ENCODE measurements at regions not wholly inside any gene's neighbourhood (a gene's known extent, or its start where the extent isn't known, plus 50 kb on each side); places are given as distances from the start of the nearest gene placed in this dataset.
A peak's percentile ranks its signal among the peaks of the same experiment; 100 is the strongest.
"Not testable (repeated sequence)": the region's sequence is repeated elsewhere in the genome, so short reads cannot be mapped to it uniquely, and the experiment has no call there.

DNA sequence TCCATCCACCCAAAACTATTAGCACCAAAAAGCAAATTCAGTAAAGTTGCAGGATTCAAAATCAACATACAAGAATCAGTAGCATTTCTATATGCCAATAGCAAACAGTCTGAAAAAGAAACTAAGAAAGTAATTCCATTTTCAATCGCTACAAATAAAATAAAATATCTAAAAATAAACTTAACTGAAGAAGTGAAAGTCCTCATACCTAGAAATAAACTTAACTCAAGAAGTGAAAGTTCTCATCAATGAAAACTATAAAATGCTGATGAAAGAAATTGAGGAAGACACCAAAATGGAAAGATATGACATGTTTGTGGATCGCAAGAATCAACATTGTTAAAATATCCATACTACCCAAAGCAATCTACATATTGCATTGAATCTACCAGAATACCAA, 103.0 kb upstream of the ARID1B start:
- no peak for DNase-seq (ENCODE audit: low spot score)
- Histone ChIP-seq H3K27me3 (no peaks in the 10 kb centered on the region), H3F3A (ENCODE audit: low read depth) (no peaks in the 10 kb centered on the region), H4K20me1 (ENCODE audit: low read depth) (no peaks in the 10 kb centered on the region), H3K9me3 (ENCODE audit: low read depth) (peaks cover 13% of the 10 kb centered on the region), H3K27ac (no peak overlapping the region), H3K9ac (no peak overlapping the region), H3K4me1 (no peaks in the 10 kb centered on the region), H3K79me2 (ENCODE audit: low read depth) (no peaks in the 10 kb centered on the region), H3K4me3 (no peak overlapping the region), H3K36me3 (no peaks in the 10 kb centered on the region), H3K4me2 (no peak overlapping the region), H2AFZ (replicated peaks) (no peak overlapping the region)
- no peak for TF ChIP-seq EZH2 (IDR thresholded peaks at IDR 0.05)
- TF ChIP-seq, protein P1, sequence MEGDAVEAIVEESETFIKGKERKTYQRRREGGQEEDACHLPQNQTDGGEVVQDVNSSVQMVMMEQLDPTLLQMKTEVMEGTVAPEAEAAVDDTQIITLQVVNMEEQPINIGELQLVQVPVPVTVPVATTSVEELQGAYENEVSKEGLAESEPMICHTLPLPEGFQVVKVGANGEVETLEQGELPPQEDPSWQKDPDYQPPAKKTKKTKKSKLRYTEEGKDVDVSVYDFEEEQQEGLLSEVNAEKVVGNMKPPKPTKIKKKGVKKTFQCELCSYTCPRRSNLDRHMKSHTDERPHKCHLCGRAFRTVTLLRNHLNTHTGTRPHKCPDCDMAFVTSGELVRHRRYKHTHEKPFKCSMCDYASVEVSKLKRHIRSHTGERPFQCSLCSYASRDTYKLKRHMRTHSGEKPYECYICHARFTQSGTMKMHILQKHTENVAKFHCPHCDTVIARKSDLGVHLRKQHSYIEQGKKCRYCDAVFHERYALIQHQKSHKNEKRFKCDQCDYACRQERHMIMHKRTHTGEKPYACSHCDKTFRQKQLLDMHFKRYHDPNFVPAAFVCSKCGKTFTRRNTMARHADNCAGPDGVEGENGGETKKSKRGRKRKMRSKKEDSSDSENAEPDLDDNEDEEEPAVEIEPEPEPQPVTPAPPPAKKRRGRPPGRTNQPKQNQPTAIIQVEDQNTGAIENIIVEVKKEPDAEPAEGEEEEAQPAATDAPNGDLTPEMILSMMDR (IDR thresholded peaks at IDR 0.05): no peak
- no peak for TF ChIP-seq EZH2phosphoT487 (IDR thresholded peaks at IDR 0.05)
- H3K4me1 Mint-ChIP-seq: no peaks in the 10 kb centered on the region
- peaks cover 4% of the 10 kb centered on the region for H3K27me3 Mint-ChIP-seq (ENCODE audit: insufficient read depth, low read depth)
- no peaks in the 10 kb centered on the region for H3K36me3 Mint-ChIP-seq
- H3K4me3 Mint-ChIP-seq: no peak overlapping the region
- H3K27ac Mint-ChIP-seq: no peak overlapping the region
- H3K9me3 Mint-ChIP-seq: peaks cover 31% of the 10 kb centered on the region

DNA sequence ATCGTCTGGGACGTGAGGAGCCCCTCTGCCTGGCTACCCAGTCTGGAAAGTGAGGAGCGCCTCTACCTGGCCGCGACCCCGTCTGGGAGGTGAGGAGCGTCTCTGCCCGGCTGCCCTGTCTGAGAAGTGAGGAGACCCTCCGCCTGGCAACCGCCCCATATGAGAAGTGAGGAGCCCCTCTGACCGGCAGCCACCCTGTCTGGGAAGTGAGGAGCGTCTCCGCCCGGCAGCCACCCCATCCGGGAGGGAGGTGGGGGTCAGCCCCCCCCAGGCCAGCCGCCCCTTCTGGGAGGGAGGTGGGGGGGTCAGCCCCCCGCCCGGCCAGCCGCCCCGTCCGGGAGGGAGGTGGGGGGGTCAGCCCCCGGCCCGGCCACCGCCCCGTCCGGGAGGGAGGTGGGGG, 107.1 kb upstream of the ARID1B start:
- not testable (repeated sequence) for H3K4me1 Mint-ChIP-seq; H3K4me1 ChIP-seq; H3K4me2 ChIP-seq; H3K4me3 ChIP-seq; H3K79me2 ChIP-seq (ENCODE audit: low read depth); H3K36me3 ChIP-seq; H3K9ac ChIP-seq; H3K27me3 Mint-ChIP-seq (ENCODE audit: insufficient read depth, low read depth); H3F3A ChIP-seq (ENCODE audit: low read depth); H3K27ac Mint-ChIP-seq; H3K27me3 ChIP-seq; DNase-seq (ENCODE audit: low spot score); H2AFZ ChIP-seq (replicated peaks); H3K4me3 Mint-ChIP-seq; H3K27ac ChIP-seq; H3K36me3 Mint-ChIP-seq; H4K20me1 ChIP-seq (ENCODE audit: low read depth)
- H3K9me3 Mint-ChIP-seq: peaks cover 32% of the 10 kb centered on the region
- peaks cover 13% of the 10 kb centered on the region for H3K9me3 ChIP-seq (ENCODE audit: low read depth)

- peaks cover 13% of the 10 kb centered on the region for H3K4me1 ChIP-seq
- no peak overlapping the region for H3K9ac ChIP-seq
- no peaks in the 10 kb centered on the region for H3K27me3 ChIP-seq
- H3K4me3 ChIP-seq: no peak overlapping the region
- H3K4me3 Mint-ChIP-seq: no peak overlapping the region
- no peaks in the 10 kb centered on the region for H3K36me3 ChIP-seq
- H3F3A ChIP-seq (ENCODE audit: low read depth): peaks cover 6% of the 10 kb centered on the region
- H3K27me3 Mint-ChIP-seq (ENCODE audit: insufficient read depth, low read depth): peaks cover 2% of the 10 kb centered on the region
- no peak overlapping the region for H3K27ac Mint-ChIP-seq
- no peaks in the 10 kb centered on the region for H4K20me1 ChIP-seq (ENCODE audit: low read depth)
- peak; percentile 82 for DNase-seq (ENCODE audit: low spot score)
- no peaks in the 10 kb centered on the region for H3K9me3 ChIP-seq (ENCODE audit: low read depth)
- H2AFZ ChIP-seq (replicated peaks): peak overlapping the region; percentile 80
- peaks cover 2% of the 10 kb centered on the region for H3K36me3 Mint-ChIP-seq
- no peaks in the 10 kb centered on the region for H3K79me2 ChIP-seq (ENCODE audit: low read depth)
- no peak overlapping the region for H3K27ac ChIP-seq
- no peak overlapping the region for H3K4me2 ChIP-seq
- TF ChIP-seq, protein P1 (IDR thresholded peaks at IDR 0.05): peak; percentile 96
- TF ChIP-seq EZH2 (IDR thresholded peaks at IDR 0.05) (no peak), EZH2phosphoT487 (IDR thresholded peaks at IDR 0.05) (no peak)
- H3K4me1 Mint-ChIP-seq: peaks cover 6% of the 10 kb centered on the region
- H3K9me3 Mint-ChIP-seq: peaks cover 10% of the 10 kb centered on the region
These were observed 115.1 kb upstream of the ARID1B start for GRCh38 chr6:156662025-156662445.

- no peak overlapping the region for H2AFZ ChIP-seq (replicated peaks)
- Mint-ChIP-seq H3K4me1 (peaks cover 8% of the 10 kb centered on the region), H3K4me3 (no peak overlapping the region)
These were observed 116.8 kb upstream of the ARID1B start for GRCh38 chr6:156660389-156660788.

More at GRCh38 chr6:156660389-156660788, 116.8 kb upstream of the ARID1B start:
- TF ChIP-seq EZH2phosphoT487 (IDR thresholded peaks at IDR 0.05) (no peak), EZH2 (IDR thresholded peaks at IDR 0.05) (no peak)
- TF ChIP-seq, protein P1 (IDR thresholded peaks at IDR 0.05): no peak
- Histone ChIP-seq H3K4me3 (no peak overlapping the region), H3K27me3 (no peaks in the 10 kb centered on the region), H3K9ac (no peak overlapping the region), H3K36me3 (no peaks in the 10 kb centered on the region), H3K4me1 (peaks cover 19% of the 10 kb centered on the region), H3K27ac (no peak overlapping the region), H3F3A (ENCODE audit: low read depth) (peaks cover 12% of the 10 kb centered on the region), H3K4me2 (no peak overlapping the region), H4K20me1 (ENCODE audit: low read depth) (no peaks in the 10 kb centered on the region), H3K9me3 (ENCODE audit: low read depth) (no peaks in the 10 kb centered on the region), H3K79me2 (ENCODE audit: low read depth) (no peaks in the 10 kb centered on the region)
- Mint-ChIP-seq H3K27me3 (ENCODE audit: insufficient read depth, low read depth) (peaks cover 2% of the 10 kb centered on the region), H3K36me3 (peaks cover 2% of the 10 kb centered on the region), H3K9me3 (peaks cover 10% of the 10 kb centered on the region), H3K27ac (no peak overlapping the region)
- no peak for DNase-seq (ENCODE audit: low spot score)

Measured in neural progenitor cell (in vitro differentiated cells).